Hepatocyte (in vitro differentiated cells): ENCODE measurements at regions not wholly inside any gene's neighbourhood (a gene's known extent, or its start where the extent isn't known, plus 50 kb on each side); places are given as distances from the start of the nearest gene placed in this dataset.
"Not testable (repeated sequence)": the region's sequence is repeated elsewhere in the genome, so short reads cannot be mapped to it uniquely, and the experiment has no call there.

ENCODE experiments used
- EZH2 ChIP-seq: fragments of 200-600 bp; sonication (generic); IDR thresholded peaks from 2 replicates; pipeline ENCODE4 v1.6.1; 2016; ENCODE audit warnings: antibody characterized with exemption, mild to moderate bottlenecking, borderline replicate concordance
- TF ChIP-seq, protein P1 (sequence below): fragments of 200-600 bp; sonication (generic); IDR thresholded peaks from 2 replicates; pipeline ENCODE4 v1.5.1; 2016; ENCODE audit warnings: antibody characterized with exemption, mild to moderate bottlenecking; ENCODE audit not compliant: poor library complexity

DNA sequence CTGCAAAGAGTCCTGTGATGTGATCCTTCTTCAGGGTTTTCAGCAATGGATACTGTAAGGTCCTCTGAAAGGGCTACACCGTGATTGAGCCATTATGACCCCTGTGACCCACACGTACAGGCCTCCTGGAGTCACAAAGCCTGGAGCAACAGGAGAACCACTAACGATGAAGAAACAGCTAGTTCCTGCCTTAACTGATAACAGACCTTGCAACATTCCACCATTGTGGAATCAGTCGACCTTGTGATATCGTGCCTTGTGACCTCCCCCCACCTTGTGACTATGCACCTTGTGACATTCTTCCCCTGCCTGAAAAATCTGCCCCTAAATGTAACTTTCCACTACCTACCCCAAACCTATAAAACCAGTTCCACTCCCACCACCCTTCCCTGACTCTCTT lies 1235.4 kb downstream of the OTOL1 start:
- TF ChIP-seq, protein P1, sequence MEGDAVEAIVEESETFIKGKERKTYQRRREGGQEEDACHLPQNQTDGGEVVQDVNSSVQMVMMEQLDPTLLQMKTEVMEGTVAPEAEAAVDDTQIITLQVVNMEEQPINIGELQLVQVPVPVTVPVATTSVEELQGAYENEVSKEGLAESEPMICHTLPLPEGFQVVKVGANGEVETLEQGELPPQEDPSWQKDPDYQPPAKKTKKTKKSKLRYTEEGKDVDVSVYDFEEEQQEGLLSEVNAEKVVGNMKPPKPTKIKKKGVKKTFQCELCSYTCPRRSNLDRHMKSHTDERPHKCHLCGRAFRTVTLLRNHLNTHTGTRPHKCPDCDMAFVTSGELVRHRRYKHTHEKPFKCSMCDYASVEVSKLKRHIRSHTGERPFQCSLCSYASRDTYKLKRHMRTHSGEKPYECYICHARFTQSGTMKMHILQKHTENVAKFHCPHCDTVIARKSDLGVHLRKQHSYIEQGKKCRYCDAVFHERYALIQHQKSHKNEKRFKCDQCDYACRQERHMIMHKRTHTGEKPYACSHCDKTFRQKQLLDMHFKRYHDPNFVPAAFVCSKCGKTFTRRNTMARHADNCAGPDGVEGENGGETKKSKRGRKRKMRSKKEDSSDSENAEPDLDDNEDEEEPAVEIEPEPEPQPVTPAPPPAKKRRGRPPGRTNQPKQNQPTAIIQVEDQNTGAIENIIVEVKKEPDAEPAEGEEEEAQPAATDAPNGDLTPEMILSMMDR: not testable (repeated sequence)
- TF ChIP-seq EZH2: not testable (repeated sequence)
